K562 (cell line): ENCODE measurements at regions not wholly inside any gene's neighbourhood (a gene's known extent, or its start where the extent isn't known, plus 50 kb on each side); places are given as distances from the start of the nearest gene placed in this dataset.

Source experiments
- ASH1L ChIP-seq: fragments of 450-650 bp; IDR thresholded peaks from 2 replicates; pipeline ENCODE4 v1.6.1; 2018; ENCODE audit warnings: borderline replicate concordance, mild to moderate bottlenecking, low read depth; ENCODE audit not compliant: partially characterized antibody
- CTCF ChIP-seq, 3 experiments: IDR thresholded peaks in 2 of 3; conservative IDR thresholded peaks in 1 of 3; 2 replicates each; pipeline ENCODE4 v1.5.1; 2011 to 2012; ENCODE audit warnings: low read length in 3 of 3, mild to moderate bottlenecking in 3 of 3, control low read depth in 2 of 3, improper control_type of control experiment in 1 of 3, inconsistent platforms in 1 of 3, low read depth in 1 of 3, mixed read lengths in 1 of 3, moderate library complexity in 1 of 3; ENCODE audit not compliant: insufficient read depth in 2 of 3
- E2F8 ChIP-seq: fragments of 450-650 bp; IDR thresholded peaks from 2 replicates; pipeline ENCODE4 v1.7.1; 2018; ENCODE audit warnings: mild to moderate bottlenecking, low read depth; ENCODE audit not compliant: partially characterized antibody
- FOS ChIP-seq: IDR thresholded peaks from 3 replicates; pipeline ENCODE4 v1.6.1; 2011; ENCODE audit not compliant: insufficient read length; ENCODE audit errors: extremely low read depth
- FOXJ3 ChIP-seq: sonication (generic); formaldehyde crosslinking; IDR thresholded peaks from 2 replicates; pipeline ENCODE4 v1.4.0; 2020; ENCODE audit warnings: mild to moderate bottlenecking, missing genetic modification reagents
- HDAC6 ChIP-seq: IDR thresholded peaks from 2 replicates; pipeline ENCODE4 v1.6.1; 2012; ENCODE audit warnings: low read depth, mild to moderate bottlenecking, control low read depth, inconsistent platforms, low read length, moderate library complexity
- KLF16 ChIP-seq: IDR thresholded peaks from 2 replicates; pipeline ENCODE4 v1.6.1; 2016; ENCODE audit warnings: antibody characterized with exemption
- MBD2 ChIP-seq: sonication (generic); IDR thresholded peaks from 2 replicates; pipeline ENCODE4 v1.6.1; 2016; ENCODE audit warnings: low read depth, borderline replicate concordance
- MYC ChIP-seq, 2 experiments: fragments of 250-450 bp in 1 of 2; sonication (Bioruptor Pico) in 1 of 2; IDR thresholded peaks; 2 replicates each; pipeline versions ENCODE4 v1.5.1 to v1.6.1; 2012 to 2021; ENCODE audit warnings: low read depth in 2 of 2, borderline replicate concordance in 1 of 2, improper control_type of control experiment in 1 of 2, low read length in 1 of 2, mild to moderate bottlenecking in 1 of 2, moderate library complexity in 1 of 2
- POLR2AphosphoS5 ChIP-seq: IDR thresholded peaks from 2 replicates; pipeline ENCODE4 v1.6.1; 2011; ENCODE audit warnings: mild to moderate bottlenecking, low read depth, low read length, moderate library complexity; ENCODE audit not compliant: control insufficient read depth, insufficient read depth
- RBFOX2 ChIP-seq: fragments of 200-400 bp; formaldehyde crosslinking; IDR thresholded peaks from 2 replicates; pipeline ENCODE4 v1.6.1; 2017; ENCODE audit warnings: low read depth, mild to moderate bottlenecking, low read length, moderate library complexity
- ZBTB34 ChIP-seq: fragments of 250-450 bp; sonication (Bioruptor Pico); IDR thresholded peaks from 2 replicates; pipeline ENCODE4 v1.8.0; 2021; ENCODE audit warnings: mild to moderate bottlenecking, moderate library complexity
- ZNF165 ChIP-seq: fragments of 250-450 bp; sonication (Bioruptor Pico); IDR thresholded peaks from 2 replicates; pipeline ENCODE4 v1.4.0; 2020; ENCODE audit warnings: borderline replicate concordance

GRCh38 chr10:31151301-31151700 lies 119.6 kb upstream of the ZNF438 start:
- no peak for TF ChIP-seq RBFOX2
- no peak for TF ChIP-seq MYC (IDR thresholded peaks at IDR 0.05; ENCODE audit: low read depth, low read length)
- TF ChIP-seq MYC (CRISPR knock-in tag; IDR thresholded peaks at IDR 0.05; ENCODE audit: borderline replicate concordance, low read depth) = no peak
- no peak for TF ChIP-seq CTCF (IDR thresholded peaks at IDR 0.05 in 2 of 3, conservative IDR thresholded peaks at IDR 0.05 in 1 of 3; ENCODE audit: insufficient read depth in 2 of 3, low read depth in 1 of 3, low read length in 3 of 3)
- no peak for TF ChIP-seq FOS
- no peak for TF ChIP-seq MBD2
- TF ChIP-seq ZBTB34 (CRISPR knock-in tag) = no peak
- TF ChIP-seq HDAC6 = no peak
- TF ChIP-seq KLF16 = no peak
- TF ChIP-seq POLR2AphosphoS5 = no peak
- TF ChIP-seq FOXJ3 (CRISPR knock-in tag) = no peak
- TF ChIP-seq ASH1L = no peak
- TF ChIP-seq ZNF165 = no peak
- no peak for TF ChIP-seq E2F8
